Activated CD4-positive, alpha-beta T cell treated with anti-CD3 and anti-CD28 coated beads for 36 hours (primary cell): ENCODE measurements at regions not wholly inside any gene's neighbourhood (a gene's known extent, or its start where the extent isn't known, plus 50 kb on each side); places are given as distances from the start of the nearest gene placed in this dataset.

ENCODE experiments used
- ATAC-seq: fragments of 200-7000 bp; cut with Tn5 transposase; one replicate; pipeline ENCODE4 v1.10.0; 2021; ENCODE audit warnings: mild to moderate bottlenecking, moderate library complexity
- CTCF ChIA-PET: fragments of 350-600 bp; sonication (Branson Sonifier 250); formaldehyde crosslinking; loops from one replicate; lab custom pipeline; 2021; ENCODE audit warnings: antibody characterized with exemption; lab: Charles Lee
- POLR2A ChIA-PET: fragments of 350-600 bp; sonication (Branson Sonifier 250); formaldehyde crosslinking; loops from one replicate; lab custom pipeline; 2021; ENCODE audit warnings: antibody characterized with exemption, inconsistent platforms; lab: Charles Lee
- DNase-seq: peaks from one replicate; pipeline ENCODE4 v3.0.0-alpha.2; 2020
- H3K27ac Mint-ChIP-seq: one replicate; pipeline ENCODE4 v1.8.0; 2021; ENCODE audit warnings: mixed read lengths
- H3K27me3 Mint-ChIP-seq: one replicate; pipeline ENCODE4 v1.8.0; 2021; ENCODE audit warnings: mixed read lengths
- H3K36me3 Mint-ChIP-seq: one replicate; pipeline ENCODE4 v1.8.0; 2021; ENCODE audit warnings: low read depth, mixed read lengths
- H3K4me1 Mint-ChIP-seq: one replicate; pipeline ENCODE4 v1.8.0; 2021; ENCODE audit warnings: mixed read lengths
- H3K4me3 Mint-ChIP-seq: one replicate; pipeline ENCODE4 v1.8.0; 2021; ENCODE audit warnings: mild to moderate bottlenecking, moderate library complexity, mixed read lengths
- H3K9me3 Mint-ChIP-seq: one replicate; pipeline ENCODE4 v1.8.0; 2021; ENCODE audit warnings: low read depth, mixed read lengths
- intact Hi-C, 2 experiments: fragments of 100-400 bp; cut with DNase I in 1 of 2; cut with micrococcal nuclease in 1 of 2; formaldehyde crosslinking; loops; one replicate each; pipeline versions ENCODE4 v1.14.2 to v1.15.1; 2022 to 2024; cut with DNase I, micrococcal nuclease

DNA sequence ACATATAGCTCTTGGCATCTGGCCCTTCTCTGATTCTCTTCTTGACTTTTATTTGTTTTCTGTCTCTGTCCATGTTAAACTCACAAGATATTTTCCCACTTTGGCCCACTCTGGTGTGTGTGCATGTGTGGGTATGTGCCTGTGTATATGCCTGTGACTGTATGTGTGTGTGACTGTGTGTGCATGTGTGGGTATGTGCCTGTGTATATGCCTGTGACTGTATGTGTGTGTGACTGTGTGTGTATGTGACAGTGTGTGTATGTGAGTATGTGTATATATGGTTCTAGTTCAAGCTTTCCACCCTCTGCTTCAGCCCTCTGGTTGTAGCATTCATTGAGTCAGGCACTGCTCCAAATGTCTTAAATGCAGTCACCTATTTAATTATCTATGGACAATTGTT is 88.6 kb upstream of the GGTLC1 start:
- POLR2A ChIA-PET: no interaction called here
- Mint-ChIP-seq H3K4me3 (no peak overlapping the region), H3K27ac (no peak overlapping the region), H3K27me3 (no peaks in the 10 kb centered on the region), H3K36me3 (no peaks in the 10 kb centered on the region), H3K9me3 (no peaks in the 10 kb centered on the region), H3K4me1 (peaks cover 2% of the 10 kb centered on the region)
- ATAC-seq (no peak), DNase-seq (no peak)
- intact Hi-C loops: no loop called here
- CTCF ChIA-PET: no interaction called here

DNA sequence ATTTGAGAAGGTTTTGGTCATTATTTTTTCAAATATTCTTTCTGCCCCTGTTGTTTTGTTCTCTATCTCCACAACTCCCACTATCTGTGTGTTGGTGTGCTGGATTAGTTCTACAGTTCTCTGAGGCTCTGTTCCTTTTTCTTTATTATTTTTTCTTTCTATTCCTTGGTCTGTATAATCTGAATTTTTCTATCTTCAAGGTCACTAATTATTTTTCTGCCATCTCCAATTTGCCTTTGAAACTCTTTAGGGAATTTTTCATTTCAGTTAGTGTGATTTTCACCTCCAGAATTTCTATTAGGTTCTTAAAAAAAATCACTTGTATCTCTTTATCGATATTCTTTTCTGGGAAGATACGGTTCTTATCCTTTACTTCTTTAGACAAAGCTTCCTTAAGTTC is 82.1 kb upstream of the GGTLC1 start:
- ChIA-PET POLR2A (no interaction called here), CTCF (interaction anchor here (1.0 kb wide), 1 partner anchor 14 kb away, joined by 3 read pairs; no protein-coding TSS in a partner anchor)
- Mint-ChIP-seq H3K36me3 (peaks cover 5% of the 10 kb centered on the region), H3K4me1 (peaks cover 12% of the 10 kb centered on the region), H3K9me3 (peaks cover 14% of the 10 kb centered on the region), H3K27ac (no peak overlapping the region), H3K27me3 (no peaks in the 10 kb centered on the region), H3K4me3 (no peak overlapping the region)
- ATAC-seq (no peak), DNase-seq (no peak)
- intact Hi-C loops: no loop called here

DNA sequence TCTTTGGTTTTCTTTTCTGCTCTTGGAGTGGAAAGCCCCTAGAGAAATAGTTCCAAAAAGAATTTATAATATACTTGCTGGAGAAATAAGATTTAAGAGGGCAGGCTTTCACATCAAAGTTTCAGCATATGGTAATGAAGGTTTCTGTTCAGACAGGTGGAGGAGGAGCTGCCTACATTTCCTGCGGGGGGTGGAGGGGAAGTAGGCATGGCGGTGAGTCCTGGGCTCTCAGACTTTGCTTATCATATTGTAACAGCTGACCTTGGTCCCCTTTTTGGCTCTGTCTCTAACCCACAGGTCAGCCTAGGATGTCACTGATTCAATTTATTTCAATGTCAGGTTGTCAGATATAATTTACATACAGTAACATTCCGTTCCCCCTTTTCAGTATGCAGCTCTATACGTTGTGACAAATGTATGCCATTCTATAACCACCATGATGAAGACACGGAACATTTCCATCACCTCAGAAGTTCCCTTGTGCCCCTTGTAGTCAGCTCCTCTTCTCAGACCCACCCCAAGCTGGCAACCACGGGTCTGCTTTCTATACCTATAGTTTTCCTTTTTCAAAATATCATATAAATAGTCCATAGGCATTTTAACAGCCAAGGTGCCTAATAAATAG is 77.6 kb upstream of the GGTLC1 start:
- DNase-seq (peak; percentile 56), ATAC-seq (peak; percentile 84)
- H3K4me3 Mint-ChIP-seq: peak overlapping the region; percentile 41
- ChIA-PET POLR2A (no interaction called here), CTCF (interaction anchor here (0.6 to 1.2 kb wide), 2 partner anchors 19 to 46 kb away, joined by 3 to 5 read pairs; no protein-coding TSS in a partner anchor)
- peak overlapping the region; percentile 61 for H3K27ac Mint-ChIP-seq
- intact Hi-C loops: no loop called here
- H3K36me3 Mint-ChIP-seq: peaks cover 3% of the 10 kb centered on the region
- H3K4me1 Mint-ChIP-seq: peaks cover 13% of the 10 kb centered on the region
- H3K9me3 Mint-ChIP-seq: peaks cover 10% of the 10 kb centered on the region
- H3K27me3 Mint-ChIP-seq: no peaks in the 10 kb centered on the region

DNA sequence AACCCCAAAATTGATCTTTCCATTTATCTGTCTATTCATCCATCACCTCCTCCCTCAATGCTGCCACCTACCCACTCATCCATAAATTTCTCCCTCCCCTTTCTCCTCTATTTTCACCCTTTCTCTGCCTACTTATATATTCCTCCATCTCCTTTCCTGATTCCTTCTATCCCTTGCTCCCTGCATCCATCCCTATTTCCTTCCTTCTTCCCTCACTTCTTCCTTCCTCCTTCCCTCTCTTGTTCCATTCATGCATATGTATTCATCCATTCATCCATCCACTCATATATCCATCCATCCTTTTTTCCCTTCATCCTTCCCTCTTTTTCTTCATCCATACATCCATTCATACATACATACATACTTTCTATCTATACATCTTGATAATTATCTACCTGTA is 76.3 kb upstream of the GGTLC1 start:
- no peak overlapping the region for H3K4me3 Mint-ChIP-seq
- H3K27ac Mint-ChIP-seq: no peak overlapping the region
- ATAC-seq (no peak), DNase-seq (no peak)
- H3K36me3 Mint-ChIP-seq: no peaks in the 10 kb centered on the region
- ChIA-PET POLR2A (no interaction called here), CTCF (no interaction called here)
- peaks cover 13% of the 10 kb centered on the region for H3K4me1 Mint-ChIP-seq
- intact Hi-C loops: no loop called here
- no peaks in the 10 kb centered on the region for H3K27me3 Mint-ChIP-seq
- peaks cover 2% of the 10 kb centered on the region for H3K9me3 Mint-ChIP-seq

DNA sequence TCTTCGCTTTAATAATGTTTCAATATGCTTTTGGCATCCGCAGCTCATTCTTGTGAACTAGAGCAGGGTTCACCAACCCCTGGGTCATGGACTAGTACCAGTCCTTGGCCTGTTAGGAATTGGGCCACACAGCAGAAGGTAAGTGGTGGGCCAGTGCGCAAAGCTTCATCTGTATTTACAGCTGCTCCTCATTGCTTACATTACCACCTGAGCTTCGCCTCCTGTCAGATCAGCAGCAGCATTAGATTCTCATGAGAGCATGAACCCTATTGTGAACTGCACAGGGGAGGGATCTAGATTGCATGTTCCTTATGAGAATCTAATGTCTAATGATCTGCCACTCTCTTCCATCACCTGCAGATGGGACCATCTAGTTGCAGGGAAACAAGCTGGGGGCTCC is 75.5 kb upstream of the GGTLC1 start:
- intact Hi-C loops: no loop called here
- CTCF ChIA-PET: interaction anchor here (0.7 to 1.7 kb wide), 2 partner anchors 29 to 32 kb away, joined by 3 to 5 read pairs; no protein-coding TSS in a partner anchor
- Mint-ChIP-seq H3K4me3 (no peak overlapping the region), H3K36me3 (no peaks in the 10 kb centered on the region), H3K4me1 (peaks cover 13% of the 10 kb centered on the region), H3K27me3 (no peaks in the 10 kb centered on the region), H3K27ac (no peak overlapping the region), H3K9me3 (peaks cover 2% of the 10 kb centered on the region)
- DNase-seq (no peak), ATAC-seq (no peak)
- POLR2A ChIA-PET: no interaction called here

DNA sequence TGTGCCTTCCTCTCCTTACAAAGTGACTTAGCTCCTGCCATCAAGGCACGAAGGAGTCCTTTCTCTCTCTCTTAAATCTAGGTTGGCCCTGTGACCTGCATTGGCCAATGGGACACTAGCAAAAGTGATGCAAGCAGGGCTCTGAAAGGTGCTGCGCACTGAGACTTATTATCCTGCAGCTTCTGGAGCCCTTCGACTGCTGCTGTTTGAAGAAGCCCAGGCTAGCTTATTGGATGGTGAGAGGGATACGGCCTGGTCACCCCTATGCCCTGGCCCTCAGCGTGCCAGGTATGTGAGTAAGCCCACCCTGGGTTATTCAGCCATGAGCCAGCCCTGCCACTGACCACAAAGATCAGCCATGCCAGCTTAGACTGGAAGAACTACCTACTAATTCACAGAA is 74.5 kb upstream of the GGTLC1 start:
- Mint-ChIP-seq H3K27me3 (no peaks in the 10 kb centered on the region), H3K36me3 (no peaks in the 10 kb centered on the region), H3K27ac (no peak overlapping the region), H3K4me3 (no peak overlapping the region), H3K4me1 (peaks cover 13% of the 10 kb centered on the region), H3K9me3 (no peaks in the 10 kb centered on the region)
- POLR2A ChIA-PET: no interaction called here
- no peak for DNase-seq
- intact Hi-C loops: no loop called here
- ATAC-seq: no peak
- CTCF ChIA-PET: interaction anchor here (0.7 to 1.7 kb wide), 2 partner anchors 30 to 33 kb away, joined by 3 to 5 read pairs; no protein-coding TSS in a partner anchor

DNA sequence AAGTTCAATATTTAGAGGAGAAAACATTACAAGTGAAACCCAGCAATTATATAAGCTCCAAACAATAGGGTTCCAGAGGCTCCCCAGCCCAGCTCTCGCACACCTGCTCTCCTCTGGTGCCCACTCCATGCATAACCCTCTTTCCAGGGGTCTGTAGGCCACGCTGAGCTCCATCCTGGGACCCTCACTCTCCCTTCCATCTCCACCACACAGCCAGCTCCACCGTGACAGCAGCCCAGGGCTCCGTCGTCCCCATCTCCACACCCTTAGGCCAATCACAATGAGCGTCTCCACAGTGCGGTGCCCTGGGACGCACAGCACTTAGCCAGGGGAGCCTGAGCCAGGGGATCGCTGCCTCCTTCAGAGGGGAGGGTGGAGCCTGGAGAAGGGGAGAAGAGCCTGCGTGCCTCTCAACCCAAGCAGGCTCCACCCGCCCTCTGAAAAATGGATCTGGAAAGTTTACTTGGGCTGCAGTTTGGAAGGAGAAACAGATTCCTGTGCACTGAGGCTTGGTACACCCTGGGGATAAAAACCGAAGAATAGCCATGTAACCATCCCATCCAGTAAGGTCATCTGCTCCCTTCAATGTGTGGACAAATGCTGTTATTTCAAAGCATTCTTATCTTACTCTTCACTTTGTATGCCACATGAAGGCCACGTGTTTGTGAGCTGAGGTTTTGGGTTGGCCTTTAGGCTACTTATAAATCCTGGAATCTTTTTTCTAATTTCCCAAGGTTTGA is 72.4 kb upstream of the GGTLC1 start:
- Mint-ChIP-seq H3K27me3 (no peaks in the 10 kb centered on the region), H3K9me3 (no peaks in the 10 kb centered on the region), H3K27ac (no peak overlapping the region), H3K36me3 (no peaks in the 10 kb centered on the region), H3K4me1 (peaks cover 6% of the 10 kb centered on the region), H3K4me3 (no peak overlapping the region)
- CTCF ChIA-PET: no interaction called here
- intact Hi-C loops: no loop called here
- DNase-seq: no peak
- ATAC-seq: no peak
- POLR2A ChIA-PET: no interaction called here

DNA sequence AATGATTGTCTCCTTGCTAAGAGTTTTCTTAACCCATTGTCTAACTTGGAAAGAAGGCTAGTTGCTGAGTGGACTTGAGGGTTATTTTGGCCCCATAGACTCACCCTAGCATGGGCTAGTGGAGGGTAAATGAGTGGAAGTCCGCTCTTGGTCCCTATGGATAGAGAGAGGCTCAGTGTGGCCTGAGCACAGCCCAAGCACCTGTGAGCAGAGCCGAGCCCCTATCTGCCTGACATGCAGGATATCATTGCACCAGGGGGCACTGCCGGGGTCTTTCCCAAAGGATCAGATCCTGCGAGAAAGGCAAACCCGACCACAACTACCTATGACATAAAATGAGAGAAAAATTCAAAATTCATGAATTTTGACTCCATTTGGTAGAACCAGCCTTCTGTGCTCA is 70.6 kb upstream of the GGTLC1 start:
- ATAC-seq (no peak), DNase-seq (no peak)
- ChIA-PET POLR2A (no interaction called here), CTCF (no interaction called here)
- Mint-ChIP-seq H3K27me3 (no peaks in the 10 kb centered on the region), H3K9me3 (no peaks in the 10 kb centered on the region), H3K27ac (no peak overlapping the region), H3K4me3 (no peak overlapping the region), H3K4me1 (no peaks in the 10 kb centered on the region), H3K36me3 (no peaks in the 10 kb centered on the region)
- intact Hi-C loops: no loop called here

DNA sequence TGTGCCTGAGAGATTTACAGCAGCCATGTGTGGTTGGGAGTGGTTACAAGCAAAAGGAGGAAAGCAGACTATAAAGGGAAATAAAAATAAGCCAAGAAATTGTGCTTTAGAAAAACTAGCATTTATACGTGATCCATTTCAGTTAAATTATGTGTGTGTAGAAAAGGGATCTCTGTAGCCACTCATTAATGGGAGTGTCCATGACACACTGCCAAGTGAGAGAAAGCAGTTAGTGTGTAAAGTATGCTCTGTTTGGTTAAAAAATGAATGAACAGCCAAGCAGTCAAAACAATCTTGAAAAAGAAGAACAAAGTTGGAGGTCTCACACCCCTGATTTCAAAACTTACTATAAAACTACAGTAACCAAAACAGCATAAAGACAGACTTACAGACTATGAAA is 67.9 kb upstream of the GGTLC1 start:
- ATAC-seq (no peak), DNase-seq (no peak)
- Mint-ChIP-seq H3K27ac (peak overlapping the region; percentile 24), H3K4me1 (peaks cover 3% of the 10 kb centered on the region), H3K36me3 (no peaks in the 10 kb centered on the region), H3K9me3 (no peaks in the 10 kb centered on the region), H3K27me3 (no peaks in the 10 kb centered on the region), H3K4me3 (no peak overlapping the region)
- ChIA-PET CTCF (no interaction called here), POLR2A (no interaction called here)
- intact Hi-C loops: no loop called here

DNA sequence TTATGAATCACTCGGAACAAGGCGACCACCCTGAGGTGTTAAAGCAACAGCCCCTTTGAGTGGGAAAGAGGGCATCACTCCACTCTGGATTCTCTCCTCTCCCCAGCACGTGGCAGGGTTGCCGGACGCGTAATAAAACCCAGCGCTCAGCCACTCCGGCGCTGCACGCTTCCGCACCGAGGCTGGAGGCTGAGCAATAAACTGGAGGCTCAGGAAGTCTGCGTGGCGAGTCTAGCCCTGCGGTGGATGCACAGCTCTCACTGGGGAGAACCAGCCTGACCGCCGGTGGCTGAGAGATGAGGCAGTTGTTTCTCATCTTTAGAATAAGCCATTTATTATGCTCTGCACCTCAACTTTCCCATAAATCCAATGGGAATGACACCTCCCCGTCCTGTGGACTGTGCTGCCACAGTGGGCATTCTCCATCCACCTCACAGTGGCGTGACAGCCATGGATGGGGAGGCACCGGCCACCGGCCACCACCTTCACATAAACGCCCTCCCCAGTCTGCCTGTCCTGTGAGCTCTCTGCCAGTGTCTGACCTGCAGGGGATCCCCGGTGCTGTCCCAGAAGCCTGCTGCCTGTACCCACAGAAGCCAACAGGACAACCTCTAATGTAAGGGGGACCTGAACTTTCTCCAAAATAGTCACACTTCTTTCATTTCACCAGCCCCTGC is 64.2 kb upstream of the GGTLC1 start:
- H3K36me3 Mint-ChIP-seq: no peaks in the 10 kb centered on the region
- no peaks in the 10 kb centered on the region for H3K27me3 Mint-ChIP-seq
- ChIA-PET POLR2A (no interaction called here), CTCF (interaction anchor here (0.6 kb wide), 1 partner anchor 716 kb away, joined by 3 read pairs; no protein-coding TSS in a partner anchor)
- no peak overlapping the region for H3K4me3 Mint-ChIP-seq
- ATAC-seq (no peak), DNase-seq (no peak)
- H3K4me1 Mint-ChIP-seq: peaks cover 33% of the 10 kb centered on the region
- no peaks in the 10 kb centered on the region for H3K9me3 Mint-ChIP-seq
- H3K27ac Mint-ChIP-seq: no peak overlapping the region
- intact Hi-C loops: no loop called here

DNA sequence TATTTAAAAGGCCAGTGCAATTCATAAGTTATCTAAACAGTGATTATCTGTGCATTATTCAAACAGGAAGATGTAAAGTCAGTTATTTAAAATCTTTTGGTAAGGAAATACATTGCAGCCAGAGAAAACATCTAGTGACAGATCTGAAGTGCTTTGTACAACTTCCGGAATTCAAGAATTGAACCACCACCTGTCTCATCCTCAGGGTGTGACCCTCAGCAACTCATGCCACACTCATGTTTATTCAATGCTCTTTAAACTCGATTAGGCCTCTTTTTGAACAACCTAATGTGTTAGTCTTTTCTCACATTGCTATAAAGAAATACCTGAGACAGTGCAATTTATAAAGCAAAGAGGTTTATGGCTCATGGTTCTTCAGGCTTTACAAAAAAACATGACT is 62.6 kb upstream of the GGTLC1 start:
- no peak overlapping the region for H3K27ac Mint-ChIP-seq
- intact Hi-C loops: no loop called here
- ChIA-PET CTCF (no interaction called here), POLR2A (no interaction called here)
- no peaks in the 10 kb centered on the region for H3K9me3 Mint-ChIP-seq
- H3K4me1 Mint-ChIP-seq: peaks cover 44% of the 10 kb centered on the region
- ATAC-seq: no peak
- no peaks in the 10 kb centered on the region for H3K27me3 Mint-ChIP-seq
- H3K36me3 Mint-ChIP-seq: no peaks in the 10 kb centered on the region
- no peak for DNase-seq
- no peak overlapping the region for H3K4me3 Mint-ChIP-seq
